NCI-H345 (cell line): ENCODE measurements at regions not wholly inside any gene's neighbourhood (a gene's known extent, or its start where the extent isn't known, plus 50 kb on each side); places are given as distances from the start of the nearest gene placed in this dataset.

Source experiments
- DNase-seq: peaks from one replicate; lab custom pipeline; 2025; lab: John Stamatoyannopoulos, UW

- DNase-seq: no peak
These were observed 129.1 kb upstream of the ANK3 start for GRCh38 chr10:60518745-60519144.

GRCh38 chr10:60517805-60518204 is 128.1 kb upstream of the ANK3 start:
- DNase-seq: no peak

- no peak for DNase-seq
These were observed 123.6 kb upstream of the ANK3 start for GRCh38 chr10:60513281-60513680.

- DNase-seq: no peak
These were observed 122.0 kb upstream of the ANK3 start for GRCh38 chr10:60511477-60512229.

GRCh38 chr10:60508831-60509230 is 119.2 kb upstream of the ANK3 start:
- DNase-seq: no peak

GRCh38 chr10:60508037-60508436 is 118.4 kb upstream of the ANK3 start:
- no peak for DNase-seq

GRCh38 chr10:60502621-60503020 is 112.9 kb upstream of the ANK3 start:
- DNase-seq: no peak

- DNase-seq: no peak
These were observed 109.3 kb upstream of the ANK3 start for GRCh38 chr10:60498985-60499384.

- DNase-seq: no peak
These were observed 107.7 kb upstream of the ANK3 start for GRCh38 chr10:60497364-60497763.

- DNase-seq: no peak
These were observed 106.5 kb upstream of the ANK3 start for GRCh38 chr10:60496181-60496580.

GRCh38 chr10:60495338-60496055 is 105.8 kb upstream of the ANK3 start:
- no peak for DNase-seq

- DNase-seq: no peak
These were observed 105.1 kb upstream of the ANK3 start for GRCh38 chr10:60494774-60495173.

GRCh38 chr10:60491162-60491561 is 101.5 kb upstream of the ANK3 start:
- DNase-seq: no peak

- DNase-seq: no peak
These were observed 100.3 kb upstream of the ANK3 start for GRCh38 chr10:60490013-60490412.

GRCh38 chr10:60488111-60488669 is 98.5 kb upstream of the ANK3 start:
- no peak for DNase-seq

- no peak for DNase-seq
These were observed 97.9 kb upstream of the ANK3 start for GRCh38 chr10:60487543-60487942.

GRCh38 chr10:60485025-60485424 is 95.3 kb upstream of the ANK3 start:
- DNase-seq: no peak

GRCh38 chr10:60480865-60481563 is 91.3 kb upstream of the ANK3 start:
- DNase-seq: no peak

GRCh38 chr10:60479305-60480020 is 89.8 kb upstream of the ANK3 start:
- DNase-seq: no peak

- DNase-seq: no peak
These were observed 86.8 kb upstream of the ANK3 start for GRCh38 chr10:60476451-60476850.

GRCh38 chr10:60473557-60473956 is 83.9 kb upstream of the ANK3 start:
- no peak for DNase-seq

GRCh38 chr10:60470091-60470490 is 80.4 kb upstream of the ANK3 start:
- no peak for DNase-seq
